Kidney epithelial cell (primary cell): ENCODE measurements at regions not wholly inside any gene's neighbourhood (a gene's known extent, or its start where the extent isn't known, plus 50 kb on each side); places are given as distances from the start of the nearest gene placed in this dataset.

Experiments
- DNase-seq: peaks from one replicate; pipeline ENCODE4 v3.0.0-alpha.2; 2010; ENCODE audit warnings: low read depth
- H3K27me3 ChIP-seq: 2 replicates; pipeline ENCODE4 v1.6.0; 2011; ENCODE audit warnings: low read length; ENCODE audit not compliant: control insufficient read depth, insufficient read depth
- H3K36me3 ChIP-seq: 2 replicates; pipeline ENCODE4 v1.5.1; 2011; ENCODE audit warnings: low read length; ENCODE audit not compliant: control insufficient read depth, insufficient read depth
- H3K4me3 ChIP-seq: 2 replicates; pipeline ENCODE4 v1.5.1; 2011; ENCODE audit warnings: low read depth, mild to moderate bottlenecking, control low read depth, low read length
- CTCF ChIP-seq: IDR thresholded peaks from 2 replicates; pipeline ENCODE4 v1.5.1; 2011; ENCODE audit warnings: mild to moderate bottlenecking, moderate library complexity, low read length, control low read depth, inconsistent platforms; ENCODE audit not compliant: insufficient read depth, poor library complexity, severe bottlenecking

- no peak for DNase-seq
- no peaks in the 10 kb centered on the region for H3K27me3 ChIP-seq
Observed at GRCh38 chr2:215611609-215612386, 175.9 kb upstream of the FN1 start.

GRCh38 chr2:215609089-215610032 is 173.5 kb upstream of the FN1 start:
- DNase-seq: peak; percentile 71
- TF ChIP-seq CTCF: no peak
- H3K36me3 ChIP-seq: no peaks in the 10 kb centered on the region
- H3K4me3 ChIP-seq: no peak overlapping the region
- no peaks in the 10 kb centered on the region for H3K27me3 ChIP-seq

More at GRCh38 chr2:215611609-215612386, 175.9 kb upstream of the FN1 start:
- H3K4me3 ChIP-seq: no peak overlapping the region
- no peak for TF ChIP-seq CTCF
- H3K36me3 ChIP-seq: no peaks in the 10 kb centered on the region

- Histone ChIP-seq H3K4me3 (no peak overlapping the region), H3K27me3 (no peaks in the 10 kb centered on the region), H3K36me3 (no peaks in the 10 kb centered on the region)
- DNase-seq: no peak
- no peak for TF ChIP-seq CTCF
Observed at GRCh38 chr2:215607766-215608165, 171.9 kb upstream of the FN1 start.

- H3K4me3 ChIP-seq: no peak overlapping the region
- no peaks in the 10 kb centered on the region for H3K36me3 ChIP-seq
- no peak for TF ChIP-seq CTCF
- DNase-seq: no peak
- no peaks in the 10 kb centered on the region for H3K27me3 ChIP-seq
Observed at GRCh38 chr2:215606219-215606618, 170.4 kb upstream of the FN1 start.

GRCh38 chr2:215605214-215605613 is 169.3 kb upstream of the FN1 start:
- no peaks in the 10 kb centered on the region for H3K27me3 ChIP-seq
- TF ChIP-seq CTCF: no peak
- H3K36me3 ChIP-seq: no peaks in the 10 kb centered on the region
- H3K4me3 ChIP-seq: no peak overlapping the region
- no peak for DNase-seq
